WTC11 (cell line): ENCODE measurements at regions not wholly inside any gene's neighbourhood (a gene's known extent, or its start where the extent isn't known, plus 50 kb on each side); places are given as distances from the start of the nearest gene placed in this dataset.

Source experiments
- ATAC-seq: fragments of 200-7000 bp; cut with Tn5 transposase; 2 replicates; pipeline ENCODE4 v1.10.0; 2021; ENCODE audit warnings: mild to moderate bottlenecking, moderate library complexity
- CTCF ChIA-PET: fragments of 300-600 bp; sonication (Branson Sonifier 250); formaldehyde crosslinking; loops from one replicate; lab custom pipeline; 2021; ENCODE audit warnings: antibody characterized with exemption; lab: Charles Lee
- POLR2A ChIA-PET: fragments of 350-600 bp; sonication (Branson Sonifier 250); formaldehyde crosslinking; loops from one replicate; lab custom pipeline; 2021; ENCODE audit warnings: antibody characterized with exemption; lab: Charles Lee
- DNase-seq: peaks from one replicate; pipeline ENCODE4 v3.0.0; 2021; ENCODE audit warnings: low spot score
- H3K27ac Mint-ChIP-seq: 2 replicates; pipeline ENCODE4 v1.8.0; 2021; ENCODE audit warnings: mixed read lengths
- H3K27me3 Mint-ChIP-seq: 2 replicates; pipeline ENCODE4 v1.8.0; 2021; ENCODE audit warnings: low read depth, mild to moderate bottlenecking, moderate library complexity, mixed read lengths
- H3K36me3 Mint-ChIP-seq: 2 replicates; pipeline ENCODE4 v1.8.0; 2021; ENCODE audit warnings: mixed read lengths
- H3K4me1 Mint-ChIP-seq: 2 replicates; pipeline ENCODE4 v1.8.0; 2022; ENCODE audit warnings: mixed read lengths
- H3K4me3 Mint-ChIP-seq: 2 replicates; pipeline ENCODE4 v1.8.0; 2021; ENCODE audit warnings: mild to moderate bottlenecking, moderate library complexity, mixed read lengths
- H3K9me3 Mint-ChIP-seq: 2 replicates; pipeline ENCODE4 v1.8.0; 2021; ENCODE audit warnings: mixed read lengths
- ESRRA ChIP-seq: sonication (generic); formaldehyde crosslinking; IDR thresholded peaks from 2 replicates; pipeline ENCODE4 v1.8.1; 2022; ENCODE audit warnings: mild to moderate bottlenecking, missing genetic modification reagents, borderline replicate concordance
- ETV6 ChIP-seq: sonication (generic); formaldehyde crosslinking; IDR thresholded peaks from 2 replicates; pipeline ENCODE4 v1.8.1; 2022; ENCODE audit warnings: mild to moderate bottlenecking, missing genetic modification reagents
- FOXJ3 ChIP-seq: sonication (generic); formaldehyde crosslinking; IDR thresholded peaks from 2 replicates; pipeline ENCODE4 v1.9.0; 2021; ENCODE audit warnings: missing genetic modification reagents, mild to moderate bottlenecking, borderline replicate concordance
- GABPB1 ChIP-seq: sonication (generic); formaldehyde crosslinking; IDR thresholded peaks from 2 replicates; pipeline ENCODE4 v1.8.1; 2023; ENCODE audit warnings: mild to moderate bottlenecking, missing genetic modification reagents
- MXD4 ChIP-seq: fragments of 250-450 bp; sonication (Bioruptor Pico); IDR thresholded peaks from 2 replicates; pipeline ENCODE4 v1.8.0; 2021; ENCODE audit warnings: mild to moderate bottlenecking, moderate library complexity, borderline replicate concordance
- NFE2L1 ChIP-seq: sonication (generic); formaldehyde crosslinking; IDR thresholded peaks from 2 replicates; pipeline ENCODE4 v1.8.1; 2023; ENCODE audit warnings: missing genetic modification reagents
- NR2C2 ChIP-seq: sonication (generic); formaldehyde crosslinking; IDR thresholded peaks from 2 replicates; pipeline ENCODE4 v1.8.0; 2022; ENCODE audit warnings: mild to moderate bottlenecking, missing genetic modification reagents
- TCF7 ChIP-seq: sonication (generic); formaldehyde crosslinking; IDR thresholded peaks from 2 replicates; pipeline ENCODE4 v1.8.0; 2022; ENCODE audit warnings: mild to moderate bottlenecking, low read depth, missing genetic modification reagents, moderate library complexity
- TEAD4 ChIP-seq: sonication (generic); formaldehyde crosslinking; IDR thresholded peaks from 2 replicates; pipeline ENCODE4 v1.8.0; 2022; ENCODE audit warnings: mild to moderate bottlenecking, missing genetic modification reagents
- TP53 ChIP-seq: sonication (generic); formaldehyde crosslinking; IDR thresholded peaks from 2 replicates; pipeline ENCODE4 v1.8.1; 2023; ENCODE audit warnings: mild to moderate bottlenecking, missing genetic modification reagents
- ZNF138 ChIP-seq: sonication (generic); formaldehyde crosslinking; conservative IDR thresholded peaks from 2 replicates; pipeline ENCODE4 v1.8.1; 2022; ENCODE audit warnings: mild to moderate bottlenecking, moderate library complexity, missing genetic modification reagents
- ZNF671 ChIP-seq: fragments of 250-450 bp; sonication (Bioruptor Pico); IDR thresholded peaks from 2 replicates; pipeline ENCODE4 v1.8.0; 2021; ENCODE audit warnings: mild to moderate bottlenecking
- TF ChIP-seq, protein P1 (sequence below): fragments of 250-450 bp; sonication (Bioruptor Pico); conservative IDR thresholded peaks from 2 replicates; pipeline ENCODE4 v1.9.0; 2021; ENCODE audit warnings: mild to moderate bottlenecking
- TF ChIP-seq, protein P2 (sequence below): sonication (generic); formaldehyde crosslinking; IDR thresholded peaks from 2 replicates; pipeline ENCODE4 v1.8.1; 2023; ENCODE audit warnings: mild to moderate bottlenecking, missing genetic modification reagents, moderate library complexity
- TF ChIP-seq, protein P3 (sequence below): fragments of 250-450 bp; sonication (Bioruptor Pico); IDR thresholded peaks from 2 replicates; pipeline ENCODE4 v1.9.0; 2021; ENCODE audit warnings: mild to moderate bottlenecking
- TF ChIP-seq, protein P4 (sequence below): fragments of 250-450 bp; sonication (Bioruptor Pico); IDR thresholded peaks from 2 replicates; pipeline ENCODE4 v2.1.2; 2022; ENCODE audit warnings: mild to moderate bottlenecking, moderate library complexity
- TF ChIP-seq, protein P5 (sequence below): sonication (generic); formaldehyde crosslinking; IDR thresholded peaks from 2 replicates; pipeline ENCODE4 v1.8.0; 2022; ENCODE audit warnings: mild to moderate bottlenecking, missing genetic modification reagents
- TF ChIP-seq, protein P6 (sequence below): sonication (generic); formaldehyde crosslinking; IDR thresholded peaks from 2 replicates; pipeline ENCODE4 v1.8.1; 2023; ENCODE audit warnings: mild to moderate bottlenecking, missing genetic modification reagents, borderline replicate concordance
- TF ChIP-seq, protein P7 (sequence below): sonication (generic); formaldehyde crosslinking; IDR thresholded peaks from 2 replicates; pipeline ENCODE4 v1.8.0; 2022; ENCODE audit warnings: mild to moderate bottlenecking, missing genetic modification reagents

DNA sequence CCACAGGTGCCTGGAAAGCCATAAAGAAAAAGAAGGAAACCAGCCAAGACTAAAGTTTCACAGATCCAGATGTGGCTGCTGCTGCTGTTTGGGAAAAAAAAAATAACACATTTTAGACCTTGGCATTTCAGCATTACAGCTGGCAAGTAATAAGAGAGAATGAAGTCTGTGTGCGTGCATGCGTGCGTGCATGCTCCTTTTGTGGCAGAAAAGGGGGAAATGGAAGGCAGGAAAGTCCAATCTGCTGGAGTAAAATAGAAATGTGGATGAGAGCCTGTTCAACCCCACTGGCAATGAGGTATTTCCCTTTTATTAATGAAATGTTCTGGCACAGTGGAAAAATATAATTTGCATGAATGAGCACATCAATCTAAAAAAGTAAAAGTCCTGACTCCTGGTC lies 137.0 kb upstream of the SEMA3A start (continued):
- TF ChIP-seq, protein P1, sequence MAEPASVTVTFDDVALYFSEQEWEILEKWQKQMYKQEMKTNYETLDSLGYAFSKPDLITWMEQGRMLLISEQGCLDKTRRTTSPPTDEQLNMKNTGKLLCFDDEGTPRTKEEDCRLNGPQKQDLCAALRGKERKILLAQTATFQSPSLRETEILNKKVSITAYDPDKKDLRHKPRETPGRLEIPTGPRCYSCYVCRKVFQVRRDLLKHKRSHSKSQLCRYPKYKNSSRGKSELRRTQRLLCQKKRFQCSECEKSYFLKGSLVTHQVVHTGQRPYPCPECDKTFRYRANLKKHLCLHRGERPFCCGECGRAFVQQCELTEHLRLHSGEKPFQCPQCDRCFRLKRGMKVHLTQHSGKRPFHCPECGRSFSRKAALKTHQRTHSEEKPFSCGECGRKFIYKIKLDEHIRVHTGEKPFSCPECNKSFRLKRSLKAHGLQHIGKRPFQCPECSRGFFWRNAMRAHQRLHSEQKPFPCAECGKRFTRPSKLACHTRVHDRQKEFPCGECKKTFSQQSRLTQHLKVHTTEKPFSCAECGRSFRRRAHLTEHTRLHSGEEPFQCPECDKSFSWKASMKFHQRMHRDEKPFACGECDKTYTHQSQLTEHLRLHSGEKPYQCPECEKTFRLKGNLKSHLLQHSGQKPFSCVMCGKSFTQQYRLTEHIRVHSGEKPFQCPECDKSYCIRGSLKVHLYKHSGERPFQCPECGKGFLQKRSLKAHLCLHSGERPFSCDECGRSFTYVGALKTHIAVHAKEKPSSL (CRISPR knock-in tag) = no peak
- TF ChIP-seq TP53 (CRISPR knock-in tag) (no peak), TEAD4 (CRISPR knock-in tag) (no peak), ETV6 (CRISPR knock-in tag) (no peak), GABPB1 (CRISPR knock-in tag) (no peak)
- TF ChIP-seq, protein P2, sequence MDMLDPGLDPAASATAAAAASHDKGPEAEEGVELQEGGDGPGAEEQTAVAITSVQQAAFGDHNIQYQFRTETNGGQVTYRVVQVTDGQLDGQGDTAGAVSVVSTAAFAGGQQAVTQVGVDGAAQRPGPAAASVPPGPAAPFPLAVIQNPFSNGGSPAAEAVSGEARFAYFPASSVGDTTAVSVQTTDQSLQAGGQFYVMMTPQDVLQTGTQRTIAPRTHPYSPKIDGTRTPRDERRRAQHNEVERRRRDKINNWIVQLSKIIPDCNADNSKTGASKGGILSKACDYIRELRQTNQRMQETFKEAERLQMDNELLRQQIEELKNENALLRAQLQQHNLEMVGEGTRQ (CRISPR knock-in tag) = no peak
- TF ChIP-seq, protein P3, sequence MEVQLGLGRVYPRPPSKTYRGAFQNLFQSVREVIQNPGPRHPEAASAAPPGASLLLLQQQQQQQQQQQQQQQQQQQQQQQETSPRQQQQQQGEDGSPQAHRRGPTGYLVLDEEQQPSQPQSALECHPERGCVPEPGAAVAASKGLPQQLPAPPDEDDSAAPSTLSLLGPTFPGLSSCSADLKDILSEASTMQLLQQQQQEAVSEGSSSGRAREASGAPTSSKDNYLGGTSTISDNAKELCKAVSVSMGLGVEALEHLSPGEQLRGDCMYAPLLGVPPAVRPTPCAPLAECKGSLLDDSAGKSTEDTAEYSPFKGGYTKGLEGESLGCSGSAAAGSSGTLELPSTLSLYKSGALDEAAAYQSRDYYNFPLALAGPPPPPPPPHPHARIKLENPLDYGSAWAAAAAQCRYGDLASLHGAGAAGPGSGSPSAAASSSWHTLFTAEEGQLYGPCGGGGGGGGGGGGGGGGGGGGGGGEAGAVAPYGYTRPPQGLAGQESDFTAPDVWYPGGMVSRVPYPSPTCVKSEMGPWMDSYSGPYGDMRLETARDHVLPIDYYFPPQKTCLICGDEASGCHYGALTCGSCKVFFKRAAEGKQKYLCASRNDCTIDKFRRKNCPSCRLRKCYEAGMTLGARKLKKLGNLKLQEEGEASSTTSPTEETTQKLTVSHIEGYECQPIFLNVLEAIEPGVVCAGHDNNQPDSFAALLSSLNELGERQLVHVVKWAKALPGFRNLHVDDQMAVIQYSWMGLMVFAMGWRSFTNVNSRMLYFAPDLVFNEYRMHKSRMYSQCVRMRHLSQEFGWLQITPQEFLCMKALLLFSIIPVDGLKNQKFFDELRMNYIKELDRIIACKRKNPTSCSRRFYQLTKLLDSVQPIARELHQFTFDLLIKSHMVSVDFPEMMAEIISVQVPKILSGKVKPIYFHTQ (CRISPR knock-in tag) = no peak
- TF ChIP-seq, protein P4, sequence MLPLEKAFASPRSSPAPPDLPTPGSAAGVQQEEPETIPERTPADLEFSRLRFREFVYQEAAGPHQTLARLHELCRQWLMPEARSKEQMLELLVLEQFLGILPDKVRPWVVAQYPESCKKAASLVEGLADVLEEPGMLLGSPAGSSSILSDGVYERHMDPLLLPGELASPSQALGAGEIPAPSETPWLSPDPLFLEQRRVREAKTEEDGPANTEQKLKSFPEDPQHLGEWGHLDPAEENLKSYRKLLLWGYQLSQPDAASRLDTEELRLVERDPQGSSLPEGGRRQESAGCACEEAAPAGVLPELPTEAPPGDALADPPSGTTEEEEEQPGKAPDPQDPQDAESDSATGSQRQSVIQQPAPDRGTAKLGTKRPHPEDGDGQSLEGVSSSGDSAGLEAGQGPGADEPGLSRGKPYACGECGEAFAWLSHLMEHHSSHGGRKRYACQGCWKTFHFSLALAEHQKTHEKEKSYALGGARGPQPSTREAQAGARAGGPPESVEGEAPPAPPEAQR = no peak

DNA sequence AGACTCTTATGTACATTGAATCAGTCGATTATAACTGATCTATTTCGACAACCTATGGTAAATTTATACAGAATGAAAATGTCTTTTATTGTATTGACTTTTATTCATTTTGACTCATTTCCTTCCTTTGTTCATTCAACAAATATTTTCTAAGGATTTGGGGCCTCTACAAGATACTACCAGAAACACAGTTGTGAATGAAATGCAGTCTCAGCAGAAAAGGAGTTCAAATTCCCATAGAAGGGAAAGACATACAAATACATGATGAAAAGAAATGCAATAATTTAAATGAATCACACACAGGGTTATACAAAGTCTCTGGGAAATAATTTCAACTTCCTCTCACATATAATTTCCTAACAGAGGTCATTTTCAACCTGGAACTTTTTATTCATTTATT lies 134.0 kb upstream of the SEMA3A start:
- no peaks in the 10 kb centered on the region for H3K27me3 Mint-ChIP-seq
- H3K36me3 Mint-ChIP-seq = no peaks in the 10 kb centered on the region
- H3K4me3 Mint-ChIP-seq = no peak overlapping the region
- H3K4me1 Mint-ChIP-seq = no peaks in the 10 kb centered on the region
- no peak for DNase-seq
- ChIA-PET POLR2A (no interaction called here), CTCF (no interaction called here)
- no peak for ATAC-seq
- TF ChIP-seq ZNF138 (CRISPR knock-in tag) = no peak
- no peaks in the 10 kb centered on the region for H3K9me3 Mint-ChIP-seq
- no peak overlapping the region for H3K27ac Mint-ChIP-seq

DNA sequence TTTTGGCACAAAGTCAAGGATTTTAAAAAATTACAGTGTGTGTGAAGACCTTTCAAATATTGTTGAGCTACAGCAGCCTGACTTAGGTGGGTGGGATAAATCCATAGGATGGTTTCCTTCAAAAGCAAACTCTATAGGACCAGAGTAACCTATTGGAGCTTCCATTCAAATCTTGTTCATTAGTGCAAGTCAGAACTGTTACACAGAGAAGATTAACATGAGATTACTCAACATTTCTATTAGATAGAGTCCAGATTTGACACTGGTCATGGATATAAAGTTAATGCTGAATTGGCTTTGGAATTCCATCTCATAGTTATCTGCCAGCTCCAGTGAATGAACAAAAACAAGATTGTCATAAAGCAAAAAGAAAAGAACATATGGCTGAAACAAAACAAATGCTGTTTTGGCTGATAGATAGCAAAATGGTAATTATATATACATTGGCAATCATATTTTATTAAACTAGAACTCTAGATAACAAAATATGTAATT lies 129.6 kb upstream of the SEMA3A start:
- peaks cover 10% of the 10 kb centered on the region for H3K9me3 Mint-ChIP-seq
- DNase-seq (no peak), ATAC-seq (no peak)
- no peaks in the 10 kb centered on the region for H3K27me3 Mint-ChIP-seq
- CTCF ChIA-PET = no interaction called here
- POLR2A ChIA-PET = interaction anchor here (0.5 kb wide), 1 partner anchor 18 kb away, joined by 3 read pairs; no protein-coding TSS in a partner anchor
- no peaks in the 10 kb centered on the region for H3K36me3 Mint-ChIP-seq
- no peak overlapping the region for H3K4me3 Mint-ChIP-seq
- H3K4me1 Mint-ChIP-seq = no peaks in the 10 kb centered on the region
- no peak overlapping the region for H3K27ac Mint-ChIP-seq
- TF ChIP-seq ZNF671 (CRISPR knock-in tag) (no peak), ESRRA (no peak), TCF7 (no peak), FOXJ3 (CRISPR knock-in tag) (no peak), NFE2L1 (CRISPR knock-in tag) (no peak), NR2C2 (CRISPR knock-in tag) (no peak), MXD4 (no peak)
- TF ChIP-seq, protein P5, sequence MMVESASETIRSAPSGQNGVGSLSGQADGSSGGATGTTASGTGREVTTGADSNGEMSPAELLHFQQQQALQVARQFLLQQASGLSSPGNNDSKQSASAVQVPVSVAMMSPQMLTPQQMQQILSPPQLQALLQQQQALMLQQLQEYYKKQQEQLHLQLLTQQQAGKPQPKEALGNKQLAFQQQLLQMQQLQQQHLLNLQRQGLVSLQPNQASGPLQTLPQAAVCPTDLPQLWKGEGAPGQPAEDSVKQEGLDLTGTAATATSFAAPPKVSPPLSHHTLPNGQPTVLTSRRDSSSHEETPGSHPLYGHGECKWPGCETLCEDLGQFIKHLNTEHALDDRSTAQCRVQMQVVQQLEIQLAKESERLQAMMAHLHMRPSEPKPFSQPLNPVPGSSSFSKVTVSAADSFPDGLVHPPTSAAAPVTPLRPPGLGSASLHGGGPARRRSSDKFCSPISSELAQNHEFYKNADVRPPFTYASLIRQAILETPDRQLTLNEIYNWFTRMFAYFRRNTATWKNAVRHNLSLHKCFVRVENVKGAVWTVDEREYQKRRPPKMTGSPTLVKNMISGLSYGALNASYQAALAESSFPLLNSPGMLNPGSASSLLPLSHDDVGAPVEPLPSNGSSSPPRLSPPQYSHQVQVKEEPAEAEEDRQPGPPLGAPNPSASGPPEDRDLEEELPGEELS (CRISPR knock-in tag) = no peak
- TF ChIP-seq, protein P6, sequence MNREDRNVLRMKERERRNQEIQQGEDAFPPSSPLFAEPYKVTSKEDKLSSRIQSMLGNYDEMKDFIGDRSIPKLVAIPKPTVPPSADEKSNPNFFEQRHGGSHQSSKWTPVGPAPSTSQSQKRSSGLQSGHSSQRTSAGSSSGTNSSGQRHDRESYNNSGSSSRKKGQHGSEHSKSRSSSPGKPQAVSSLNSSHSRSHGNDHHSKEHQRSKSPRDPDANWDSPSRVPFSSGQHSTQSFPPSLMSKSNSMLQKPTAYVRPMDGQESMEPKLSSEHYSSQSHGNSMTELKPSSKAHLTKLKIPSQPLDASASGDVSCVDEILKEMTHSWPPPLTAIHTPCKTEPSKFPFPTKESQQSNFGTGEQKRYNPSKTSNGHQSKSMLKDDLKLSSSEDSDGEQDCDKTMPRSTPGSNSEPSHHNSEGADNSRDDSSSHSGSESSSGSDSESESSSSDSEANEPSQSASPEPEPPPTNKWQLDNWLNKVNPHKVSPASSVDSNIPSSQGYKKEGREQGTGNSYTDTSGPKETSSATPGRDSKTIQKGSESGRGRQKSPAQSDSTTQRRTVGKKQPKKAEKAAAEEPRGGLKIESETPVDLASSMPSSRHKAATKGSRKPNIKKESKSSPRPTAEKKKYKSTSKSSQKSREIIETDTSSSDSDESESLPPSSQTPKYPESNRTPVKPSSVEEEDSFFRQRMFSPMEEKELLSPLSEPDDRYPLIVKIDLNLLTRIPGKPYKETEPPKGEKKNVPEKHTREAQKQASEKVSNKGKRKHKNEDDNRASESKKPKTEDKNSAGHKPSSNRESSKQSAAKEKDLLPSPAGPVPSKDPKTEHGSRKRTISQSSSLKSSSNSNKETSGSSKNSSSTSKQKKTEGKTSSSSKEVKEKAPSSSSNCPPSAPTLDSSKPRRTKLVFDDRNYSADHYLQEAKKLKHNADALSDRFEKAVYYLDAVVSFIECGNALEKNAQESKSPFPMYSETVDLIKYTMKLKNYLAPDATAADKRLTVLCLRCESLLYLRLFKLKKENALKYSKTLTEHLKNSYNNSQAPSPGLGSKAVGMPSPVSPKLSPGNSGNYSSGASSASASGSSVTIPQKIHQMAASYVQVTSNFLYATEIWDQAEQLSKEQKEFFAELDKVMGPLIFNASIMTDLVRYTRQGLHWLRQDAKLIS (CRISPR knock-in tag) = no peak
- TF ChIP-seq, protein P7, sequence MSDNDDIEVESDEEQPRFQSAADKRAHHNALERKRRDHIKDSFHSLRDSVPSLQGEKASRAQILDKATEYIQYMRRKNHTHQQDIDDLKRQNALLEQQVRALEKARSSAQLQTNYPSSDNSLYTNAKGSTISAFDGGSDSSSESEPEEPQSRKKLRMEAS (CRISPR knock-in tag) = no peak
